Activated naive CD8-positive, alpha-beta T cell (primary cell): ENCODE measurements at regions not wholly inside any gene's neighbourhood (a gene's known extent, or its start where the extent isn't known, plus 50 kb on each side); places are given as distances from the start of the nearest gene placed in this dataset.

Source experiments
- H3K27ac Mint-ChIP-seq: one replicate; pipeline ENCODE4 v1.8.0; 2021; ENCODE audit warnings: mixed read lengths
- H3K27me3 Mint-ChIP-seq: one replicate; pipeline ENCODE4 v1.8.0; 2021; ENCODE audit warnings: mixed read lengths
- H3K36me3 Mint-ChIP-seq: one replicate; pipeline ENCODE4 v1.8.0; 2021; ENCODE audit warnings: mixed read lengths
- H3K4me1 Mint-ChIP-seq: one replicate; pipeline ENCODE4 v1.8.0; 2021; ENCODE audit warnings: low read depth, mixed read lengths
- H3K4me3 Mint-ChIP-seq: one replicate; pipeline ENCODE4 v1.8.0; 2021; ENCODE audit warnings: mild to moderate bottlenecking, mixed read lengths
- H3K9me3 Mint-ChIP-seq: one replicate; pipeline ENCODE4 v1.8.0; 2021; ENCODE audit warnings: low read depth, mixed read lengths

DNA sequence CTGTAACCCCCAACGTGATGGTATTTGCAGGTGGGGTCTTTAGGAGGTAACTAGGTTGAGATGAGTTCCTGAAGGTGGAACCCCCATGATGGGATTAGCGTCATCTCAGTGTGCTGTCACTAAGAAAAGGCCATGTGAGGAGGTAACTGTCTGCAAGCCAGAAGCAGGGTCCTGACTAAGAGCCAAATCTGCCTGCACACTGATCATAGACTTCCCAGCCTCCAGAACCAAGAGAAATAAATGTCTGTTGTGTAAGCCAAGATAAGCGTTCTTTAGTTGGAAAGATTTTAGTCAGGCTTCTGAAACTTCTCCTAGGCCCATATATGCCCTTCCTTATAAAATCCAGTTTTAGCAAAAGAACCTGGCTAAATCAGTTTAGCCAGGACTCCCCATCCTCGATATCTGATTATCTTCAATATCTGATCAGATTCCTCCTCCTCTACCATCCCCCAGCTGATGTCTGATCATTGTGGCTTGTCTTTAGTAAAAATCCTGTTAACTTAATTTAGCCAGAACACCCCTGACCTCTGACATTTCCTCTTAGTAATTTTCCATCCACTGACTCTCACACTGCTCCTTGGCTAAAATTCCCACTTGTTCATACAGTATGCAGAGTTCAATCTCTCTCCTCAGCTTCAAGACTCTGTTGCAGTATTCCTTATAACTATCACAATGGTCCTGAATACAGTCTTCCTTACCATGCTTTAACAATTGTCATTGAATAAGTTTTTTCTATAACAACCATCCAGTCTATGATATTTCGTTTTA lies 835.4 kb upstream of the PHF14 start:
- Mint-ChIP-seq H3K9me3 (no peaks in the 10 kb centered on the region), H3K27me3 (no peaks in the 10 kb centered on the region)

DNA sequence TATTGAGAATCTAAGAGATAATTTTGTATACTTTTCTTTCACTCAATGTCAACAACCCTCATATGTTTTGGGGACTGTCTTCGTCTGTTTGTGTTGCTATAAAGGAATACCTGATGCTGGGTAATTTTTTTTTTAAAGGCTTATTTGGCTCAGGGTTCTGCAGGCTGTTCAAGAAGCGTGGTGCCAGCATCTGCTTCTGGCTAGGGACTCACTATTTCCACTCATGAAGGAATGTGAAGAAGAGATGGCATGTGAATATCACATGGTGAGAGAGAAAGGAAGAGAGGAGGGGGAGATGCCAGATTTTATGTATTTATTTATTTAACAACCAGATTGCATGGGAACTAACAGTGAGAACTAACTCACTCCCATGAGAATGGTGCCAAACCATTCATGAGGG lies 827.4 kb upstream of the PHF14 start:
- no peaks in the 10 kb centered on the region for H3K4me1 Mint-ChIP-seq
- no peaks in the 10 kb centered on the region for H3K9me3 Mint-ChIP-seq
- H3K27ac Mint-ChIP-seq, result no peak overlapping the region
- no peaks in the 10 kb centered on the region for H3K27me3 Mint-ChIP-seq
- no peak overlapping the region for H3K4me3 Mint-ChIP-seq
- no peaks in the 10 kb centered on the region for H3K36me3 Mint-ChIP-seq

More for the DNA sequence above, 835.4 kb upstream of the PHF14 start:
- H3K27ac Mint-ChIP-seq, result no peak overlapping the region
- no peak overlapping the region for H3K4me3 Mint-ChIP-seq
- H3K4me1 Mint-ChIP-seq, result no peaks in the 10 kb centered on the region
- no peaks in the 10 kb centered on the region for H3K36me3 Mint-ChIP-seq

DNA sequence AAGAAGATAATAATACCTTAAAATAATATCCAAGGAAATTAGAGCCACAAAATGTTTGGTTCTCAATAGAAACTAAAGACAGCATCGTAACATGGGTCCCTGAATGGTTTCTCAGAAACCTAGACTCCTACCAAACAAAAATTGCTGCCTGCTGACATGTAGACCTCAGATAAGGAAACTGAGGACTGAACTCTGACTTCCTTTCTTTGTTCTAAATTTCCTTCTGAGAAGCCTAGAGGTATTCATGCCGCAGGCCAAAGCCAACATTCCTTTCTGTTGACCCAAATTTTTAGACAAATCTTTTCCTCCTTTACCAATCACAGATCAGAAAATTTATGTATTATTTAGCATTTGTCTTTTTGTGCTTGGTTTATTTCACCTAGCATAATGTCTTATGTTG lies 816.7 kb upstream of the PHF14 start:
- no peaks in the 10 kb centered on the region for H3K4me1 Mint-ChIP-seq

DNA sequence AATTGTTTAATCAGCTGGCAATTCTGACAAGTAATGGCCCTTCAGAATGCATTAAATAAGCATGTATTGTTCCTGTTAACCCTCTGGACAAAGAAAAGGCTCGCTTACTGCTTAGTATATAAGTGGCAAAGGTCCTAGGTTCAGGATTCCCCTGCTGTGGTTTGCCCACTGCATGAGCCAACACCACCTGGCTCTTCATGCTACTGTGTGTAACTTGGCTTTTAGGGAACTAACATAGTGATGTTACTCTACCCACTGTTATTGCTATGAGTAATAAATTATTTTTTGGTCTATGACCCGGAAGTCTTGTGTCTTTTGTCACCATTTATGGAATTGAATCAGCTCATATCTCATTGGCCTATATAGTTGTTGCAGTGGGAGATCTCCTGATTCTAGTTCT lies 791.7 kb upstream of the PHF14 start:
- H3K4me3 Mint-ChIP-seq, result no peak overlapping the region
- no peaks in the 10 kb centered on the region for H3K4me1 Mint-ChIP-seq
- no peak overlapping the region for H3K27ac Mint-ChIP-seq

More for the DNA sequence above, 816.7 kb upstream of the PHF14 start:
- Mint-ChIP-seq H3K36me3 (no peaks in the 10 kb centered on the region), H3K27ac (no peak overlapping the region), H3K27me3 (no peaks in the 10 kb centered on the region), H3K9me3 (peaks cover 9% of the 10 kb centered on the region), H3K4me3 (no peak overlapping the region)

DNA sequence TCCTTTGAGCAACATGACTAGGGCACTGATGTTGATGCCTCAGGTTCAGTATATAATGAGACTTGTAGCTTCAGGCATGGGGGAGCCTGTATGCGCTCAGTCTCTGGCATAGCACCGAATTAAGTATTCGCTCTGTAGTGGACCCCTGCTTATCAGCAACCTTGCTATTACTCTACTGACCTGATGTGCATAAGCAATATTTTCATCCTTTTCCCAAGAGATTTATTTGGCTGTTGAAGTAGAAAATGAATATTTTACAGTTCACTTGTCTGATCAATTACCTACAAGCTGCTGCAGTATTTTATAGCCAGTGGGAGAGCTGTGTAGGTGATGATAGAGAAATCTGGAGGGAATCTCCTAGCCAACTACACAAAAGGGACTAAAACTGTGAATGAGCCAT lies 781.6 kb upstream of the PHF14 start:
- Mint-ChIP-seq H3K4me1 (no peaks in the 10 kb centered on the region), H3K36me3 (no peaks in the 10 kb centered on the region), H3K9me3 (no peaks in the 10 kb centered on the region), H3K4me3 (no peak overlapping the region), H3K27me3 (no peaks in the 10 kb centered on the region), H3K27ac (no peak overlapping the region)

More for the DNA sequence above, 791.7 kb upstream of the PHF14 start:
- peaks cover 9% of the 10 kb centered on the region for H3K9me3 Mint-ChIP-seq
- no peaks in the 10 kb centered on the region for H3K36me3 Mint-ChIP-seq
- no peaks in the 10 kb centered on the region for H3K27me3 Mint-ChIP-seq

DNA sequence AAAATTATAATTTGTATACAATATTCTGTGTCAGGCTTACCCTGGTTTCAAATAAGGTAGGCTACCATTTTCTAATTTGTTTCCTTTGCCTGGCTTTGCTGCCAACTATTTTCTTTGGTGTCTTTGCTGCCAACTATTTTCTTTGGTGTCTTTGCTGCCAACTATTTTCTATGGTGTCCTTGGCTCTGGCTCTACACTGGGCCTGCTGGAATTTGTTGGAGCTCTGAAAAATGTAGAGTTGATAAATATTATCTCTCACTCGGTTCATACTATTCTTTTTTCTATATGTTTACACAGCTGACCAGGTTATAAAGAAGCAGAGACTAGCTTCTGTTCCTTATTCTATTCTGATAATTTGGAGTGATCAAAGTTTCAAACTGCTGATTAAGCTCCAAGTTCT lies 768.0 kb upstream of the PHF14 start:
- Mint-ChIP-seq H3K27me3 (no peaks in the 10 kb centered on the region), H3K9me3 (no peaks in the 10 kb centered on the region), H3K27ac (no peak overlapping the region), H3K4me1 (no peaks in the 10 kb centered on the region), H3K4me3 (no peak overlapping the region), H3K36me3 (no peaks in the 10 kb centered on the region)

DNA sequence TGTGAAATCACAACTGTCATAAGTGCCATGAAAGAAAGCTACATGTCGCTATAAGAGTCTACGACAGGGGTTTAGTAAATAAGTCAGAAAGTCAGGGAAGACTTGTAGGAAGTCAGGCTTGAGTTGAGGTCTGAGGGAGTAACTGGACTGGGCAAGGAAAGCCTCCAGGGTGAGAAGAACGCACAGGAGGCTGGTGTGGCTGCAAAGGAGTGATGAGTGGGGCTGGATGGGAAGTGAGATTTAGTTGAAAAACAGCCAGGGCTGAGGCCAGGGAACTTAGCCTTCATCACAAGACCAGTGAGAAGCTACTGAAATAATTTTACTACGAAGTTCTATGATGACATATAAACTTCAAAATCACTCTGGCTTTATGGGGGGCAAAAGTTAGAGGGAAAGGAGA lies 763.7 kb upstream of the PHF14 start:
- H3K27me3 Mint-ChIP-seq, result no peaks in the 10 kb centered on the region
- no peaks in the 10 kb centered on the region for H3K36me3 Mint-ChIP-seq
- no peak overlapping the region for H3K27ac Mint-ChIP-seq
- H3K4me1 Mint-ChIP-seq, result no peaks in the 10 kb centered on the region
- H3K9me3 Mint-ChIP-seq, result no peaks in the 10 kb centered on the region
- H3K4me3 Mint-ChIP-seq, result no peak overlapping the region

DNA sequence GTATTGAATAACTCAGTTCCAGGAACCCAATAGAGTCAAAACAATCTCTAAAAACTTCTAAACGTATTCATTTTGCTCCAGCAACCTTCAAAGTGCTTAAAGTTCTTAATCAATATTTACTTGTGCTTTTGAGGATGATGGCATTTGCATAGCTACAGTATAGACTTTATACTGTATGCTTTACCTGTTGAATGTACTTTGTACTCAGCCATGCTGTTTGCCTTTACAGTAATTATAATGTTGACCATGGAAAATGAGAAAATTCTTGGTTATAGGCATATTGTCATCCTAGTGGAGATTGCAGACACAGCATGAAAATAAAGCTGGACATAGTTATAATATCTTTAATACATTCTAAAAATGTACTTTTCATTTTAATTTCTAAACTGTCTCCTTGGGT lies 762.7 kb upstream of the PHF14 start:
- Mint-ChIP-seq H3K4me3 (no peak overlapping the region), H3K9me3 (peaks cover under 1% of the 10 kb centered on the region), H3K27me3 (no peaks in the 10 kb centered on the region), H3K4me1 (no peaks in the 10 kb centered on the region), H3K27ac (no peak overlapping the region), H3K36me3 (no peaks in the 10 kb centered on the region)

DNA sequence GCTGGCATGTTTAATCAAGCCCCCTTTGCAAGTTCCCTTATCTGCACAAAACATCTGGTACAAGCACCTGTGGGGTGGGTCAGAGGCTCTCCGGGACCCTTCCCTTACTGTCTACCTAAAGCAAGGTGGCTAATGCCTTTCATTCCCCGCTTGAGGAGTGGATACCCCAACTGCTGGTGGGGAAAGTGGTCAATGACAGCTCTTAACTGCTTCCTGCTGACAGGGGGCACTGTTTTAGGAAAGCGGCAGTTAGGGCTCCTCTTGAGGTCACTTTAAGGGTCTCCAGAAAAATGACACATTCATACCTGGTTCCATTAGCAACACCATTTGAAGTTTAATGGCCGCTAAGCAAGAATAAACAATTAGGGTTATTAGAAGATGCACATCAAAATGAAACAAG lies 761.8 kb upstream of the PHF14 start:
- Mint-ChIP-seq H3K27me3 (no peaks in the 10 kb centered on the region), H3K36me3 (no peaks in the 10 kb centered on the region), H3K4me3 (no peak overlapping the region), H3K4me1 (no peaks in the 10 kb centered on the region), H3K27ac (no peak overlapping the region), H3K9me3 (peaks cover 6% of the 10 kb centered on the region)

DNA sequence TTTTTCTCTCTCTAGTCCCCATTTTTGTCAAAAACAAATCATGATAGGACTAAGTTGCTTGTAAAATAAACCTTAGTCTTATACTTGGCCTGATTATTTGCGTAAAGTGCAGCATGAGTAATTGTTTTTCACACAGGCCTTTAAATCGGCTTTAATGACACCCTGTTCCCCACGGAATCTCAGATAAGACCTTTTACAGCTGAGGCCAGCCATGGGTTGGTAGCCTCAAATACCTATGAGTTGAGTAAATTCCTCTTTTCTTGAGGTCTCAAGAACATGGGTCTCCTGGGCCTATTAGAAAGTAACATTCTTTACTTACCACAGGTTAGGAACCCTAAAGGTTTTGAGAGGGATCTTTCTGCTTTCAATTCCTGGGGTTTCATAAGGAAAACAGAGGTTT lies 761.0 kb upstream of the PHF14 start:
- H3K4me3 Mint-ChIP-seq, result no peak overlapping the region
- no peaks in the 10 kb centered on the region for H3K27me3 Mint-ChIP-seq
- peaks cover 6% of the 10 kb centered on the region for H3K9me3 Mint-ChIP-seq
- H3K4me1 Mint-ChIP-seq, result no peaks in the 10 kb centered on the region
- no peak overlapping the region for H3K27ac Mint-ChIP-seq
- no peaks in the 10 kb centered on the region for H3K36me3 Mint-ChIP-seq

DNA sequence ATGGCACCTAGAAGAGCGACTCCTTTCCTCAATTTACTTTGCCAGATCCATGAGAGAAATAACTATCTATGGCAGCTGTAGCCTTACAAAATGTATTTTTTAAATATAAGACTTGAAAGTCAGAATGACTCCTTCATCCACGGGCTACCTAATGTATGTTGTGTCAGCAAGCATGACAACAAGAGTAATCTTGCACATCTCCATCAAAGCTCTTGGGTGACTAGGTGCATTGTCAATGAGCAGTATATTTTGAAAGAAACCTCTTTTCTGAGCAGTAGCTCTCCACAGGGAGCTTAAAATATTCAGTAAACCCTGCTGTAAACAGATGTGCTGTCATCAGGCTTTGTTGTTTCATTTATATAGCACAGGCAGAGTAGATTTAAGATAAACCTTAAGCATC lies 757.2 kb upstream of the PHF14 start:
- no peaks in the 10 kb centered on the region for H3K27me3 Mint-ChIP-seq
- no peak overlapping the region for H3K27ac Mint-ChIP-seq
- peaks cover 10% of the 10 kb centered on the region for H3K9me3 Mint-ChIP-seq
- no peaks in the 10 kb centered on the region for H3K4me1 Mint-ChIP-seq
- no peaks in the 10 kb centered on the region for H3K36me3 Mint-ChIP-seq
- H3K4me3 Mint-ChIP-seq, result no peak overlapping the region

DNA sequence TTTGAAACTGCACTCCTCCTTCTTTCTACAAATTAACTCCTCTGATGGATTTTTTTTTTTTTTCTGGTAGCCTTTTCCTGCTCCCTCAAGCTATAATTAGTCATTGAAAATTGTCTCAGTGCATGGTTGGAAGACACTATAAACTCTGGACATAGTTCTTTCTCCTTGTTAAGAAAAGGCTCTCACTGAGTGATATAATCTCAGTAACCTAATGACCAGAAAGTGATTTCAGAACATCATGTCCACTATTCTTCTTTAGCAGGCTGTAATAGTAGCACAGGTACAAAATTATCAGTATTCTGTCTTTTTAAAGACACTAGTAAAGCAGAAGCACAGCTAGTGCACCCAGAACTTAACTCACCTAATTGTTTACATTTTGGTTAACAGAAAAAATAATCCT lies 752.6 kb upstream of the PHF14 start:
- H3K27ac Mint-ChIP-seq, result no peak overlapping the region
- no peaks in the 10 kb centered on the region for H3K4me1 Mint-ChIP-seq
- H3K36me3 Mint-ChIP-seq, result no peaks in the 10 kb centered on the region
- H3K27me3 Mint-ChIP-seq, result no peaks in the 10 kb centered on the region
- H3K4me3 Mint-ChIP-seq, result no peak overlapping the region
- H3K9me3 Mint-ChIP-seq, result peaks cover 9% of the 10 kb centered on the region

DNA sequence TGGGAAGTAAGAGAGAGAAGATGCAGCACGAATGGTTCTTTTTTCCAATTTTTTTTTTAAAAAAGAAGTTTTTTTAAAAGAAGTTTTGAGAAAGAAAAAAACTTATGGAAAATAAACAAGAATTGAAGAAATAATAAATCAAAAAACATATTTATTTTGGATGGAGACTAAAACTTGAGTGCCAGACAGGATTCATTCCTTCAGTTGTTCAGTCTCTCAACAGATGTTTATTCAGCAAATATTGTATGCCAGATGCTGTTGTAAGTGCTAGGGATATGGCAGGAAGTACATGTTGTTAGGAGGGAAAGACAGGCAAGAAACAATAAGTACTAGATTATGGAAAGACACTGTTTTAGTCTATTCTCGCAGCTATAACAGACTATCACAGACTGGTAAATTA lies 750.7 kb upstream of the PHF14 start:
- H3K9me3 Mint-ChIP-seq, result peaks cover 3% of the 10 kb centered on the region
- no peaks in the 10 kb centered on the region for H3K4me1 Mint-ChIP-seq
- H3K27me3 Mint-ChIP-seq, result no peaks in the 10 kb centered on the region
- no peak overlapping the region for H3K27ac Mint-ChIP-seq
- H3K36me3 Mint-ChIP-seq, result no peaks in the 10 kb centered on the region
- H3K4me3 Mint-ChIP-seq, result no peak overlapping the region

DNA sequence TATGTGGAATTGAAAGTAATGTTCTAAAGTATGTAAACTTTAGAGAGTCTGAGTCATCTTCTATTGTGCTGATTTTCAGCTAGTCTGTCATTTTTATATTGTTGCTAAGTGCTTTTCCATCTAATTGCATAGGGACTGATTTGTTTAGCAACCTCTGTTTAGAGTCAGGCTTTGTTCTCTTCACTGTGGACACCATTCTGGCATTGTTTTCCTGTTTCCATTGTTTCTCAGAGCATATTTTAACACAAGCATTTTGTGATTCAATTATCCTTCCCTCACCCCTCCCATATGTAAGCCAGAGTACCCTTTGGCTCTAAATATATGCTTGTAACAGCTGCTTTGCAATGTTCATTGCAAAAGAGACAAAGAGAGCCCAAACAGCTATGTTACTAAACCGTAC lies 748.4 kb upstream of the PHF14 start:
- H3K36me3 Mint-ChIP-seq, result no peaks in the 10 kb centered on the region
- H3K27me3 Mint-ChIP-seq, result no peaks in the 10 kb centered on the region
- H3K4me3 Mint-ChIP-seq, result no peak overlapping the region
- peaks cover 3% of the 10 kb centered on the region for H3K9me3 Mint-ChIP-seq
- no peaks in the 10 kb centered on the region for H3K4me1 Mint-ChIP-seq
- H3K27ac Mint-ChIP-seq, result no peak overlapping the region

DNA sequence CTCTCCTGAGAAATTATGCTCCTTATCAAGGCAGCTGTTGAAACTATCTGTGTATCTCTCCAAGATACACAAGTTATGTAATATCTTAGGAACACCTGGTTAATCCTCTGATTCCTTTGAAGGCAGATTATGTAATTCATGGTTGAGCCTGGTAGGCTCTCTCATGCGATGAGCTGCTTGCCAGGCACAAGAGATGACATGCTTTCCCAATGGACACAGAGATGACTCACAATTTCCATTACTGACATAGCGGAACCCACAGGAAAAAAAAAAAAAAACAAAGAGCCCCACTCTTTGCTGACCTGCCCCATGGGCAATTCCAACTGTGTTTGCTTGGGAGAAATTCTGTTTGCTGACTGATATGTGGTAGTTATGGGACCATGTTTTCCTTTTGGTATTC lies 736.4 kb upstream of the PHF14 start:
- peaks cover 19% of the 10 kb centered on the region for H3K9me3 Mint-ChIP-seq
- H3K27ac Mint-ChIP-seq, result no peak overlapping the region
- H3K4me1 Mint-ChIP-seq, result no peaks in the 10 kb centered on the region
- no peaks in the 10 kb centered on the region for H3K27me3 Mint-ChIP-seq
- H3K4me3 Mint-ChIP-seq, result no peak overlapping the region
- H3K36me3 Mint-ChIP-seq, result no peaks in the 10 kb centered on the region

DNA sequence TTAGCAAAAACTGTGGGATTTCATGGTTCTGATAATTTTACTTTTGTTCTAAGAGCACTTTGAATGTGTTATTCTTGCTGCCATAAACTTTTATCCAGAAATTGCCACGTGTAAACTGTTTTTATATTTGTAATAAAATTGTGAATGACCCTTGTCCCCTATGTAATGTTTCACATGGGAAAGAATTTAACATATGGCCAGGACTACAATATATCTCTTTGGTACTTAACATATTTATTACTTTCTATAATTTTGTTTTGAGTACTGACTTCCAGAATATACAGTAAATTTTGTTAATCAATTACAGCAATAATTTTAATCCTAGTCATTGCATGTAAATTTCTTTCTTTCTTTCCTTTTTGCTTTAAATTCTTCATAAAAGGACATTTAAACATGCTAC lies 735.0 kb upstream of the PHF14 start:
- Mint-ChIP-seq H3K27me3 (no peaks in the 10 kb centered on the region), H3K36me3 (no peaks in the 10 kb centered on the region), H3K4me3 (no peak overlapping the region), H3K27ac (no peak overlapping the region), H3K4me1 (no peaks in the 10 kb centered on the region), H3K9me3 (peaks cover 19% of the 10 kb centered on the region)
